HG03103 (cell line): ENCODE measurements at regions not wholly inside any gene's neighbourhood (a gene's known extent, or its start where the extent isn't known, plus 50 kb on each side); places are given as distances from the start of the nearest gene placed in this dataset.
A peak's percentile ranks its signal among the peaks of the same experiment; 100 is the strongest.

Experiments used
- ATAC-seq: cut with Tn5 transposase; IDR thresholded peaks from one replicate; pipeline ENCODE4 v1.9.1; 2021; ENCODE audit warnings: low read depth; ENCODE audit not compliant: unreplicated experiment

DNA sequence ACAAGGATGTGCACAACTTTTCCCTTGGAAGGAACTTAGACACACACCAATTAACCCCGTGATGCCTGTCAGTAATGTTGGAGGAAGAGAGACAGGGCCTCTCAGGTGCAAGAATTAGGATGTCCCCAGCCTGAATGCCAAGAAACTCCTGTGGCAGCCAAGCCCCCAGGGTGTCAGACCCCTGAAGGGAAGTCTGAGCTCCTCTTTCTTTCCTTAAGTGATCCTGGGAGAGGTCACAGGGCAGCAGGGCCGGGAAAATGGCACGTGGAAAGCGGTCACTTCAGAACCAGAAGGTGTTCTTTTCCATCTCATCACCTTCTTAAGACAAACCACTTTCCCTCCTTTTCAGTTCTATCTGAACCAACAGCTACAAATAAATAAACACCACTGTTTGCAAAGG, 185.9 kb downstream of the ANAPC1 start:
- ATAC-seq = no peak

GRCh38 chr2:111698743-111699554, 185.0 kb downstream of the ANAPC1 start:
- ATAC-seq = no peak

DNA sequence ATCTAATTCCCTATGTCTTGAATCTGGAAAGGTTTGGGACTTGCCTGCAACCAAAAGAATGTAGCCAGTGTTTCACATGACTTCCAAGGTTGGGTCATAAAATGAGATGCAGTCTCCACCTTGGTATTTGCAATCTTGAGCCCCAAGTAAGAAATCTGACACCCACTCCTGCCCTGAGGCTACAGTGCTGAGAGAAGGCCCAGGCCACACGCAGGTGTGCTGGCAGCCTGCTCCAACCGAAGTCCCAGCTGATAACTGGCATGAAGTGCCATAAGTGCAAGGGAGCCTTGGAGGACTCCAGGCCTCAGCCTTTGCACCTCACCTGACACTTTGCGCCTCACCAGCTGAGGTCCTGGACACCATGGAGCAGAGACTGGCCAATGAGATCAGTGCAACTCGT, 182.7 kb downstream of the ANAPC1 start:
- no peak for ATAC-seq

GRCh38 chr2:111701798-111702118, 182.2 kb downstream of the ANAPC1 start:
- ATAC-seq = no peak

- no peak for ATAC-seq
These were observed 181.7 kb downstream of the ANAPC1 start for GRCh38 chr2:111702119-111702803.

DNA sequence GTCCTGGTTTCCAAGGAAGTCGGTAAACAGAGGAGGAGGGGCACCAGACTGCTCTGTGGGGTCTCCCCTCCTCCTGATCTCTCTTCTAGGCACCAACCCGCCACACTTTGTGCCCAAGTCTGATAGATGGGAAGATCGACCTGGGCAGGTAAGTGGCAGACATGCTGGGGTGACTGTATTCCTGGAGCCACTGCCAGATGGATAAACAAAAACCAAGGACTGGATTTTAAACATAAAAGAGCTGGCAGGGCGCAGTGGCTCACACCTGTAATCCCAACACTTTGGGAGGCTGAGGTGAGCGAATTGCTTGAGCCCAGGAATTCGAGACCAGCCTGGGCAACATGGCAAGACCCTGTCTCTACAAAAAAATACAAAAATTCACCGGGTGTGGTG, 181.2 kb downstream of the ANAPC1 start:
- ATAC-seq = no peak

- no peak for ATAC-seq
These were observed 180.2 kb downstream of the ANAPC1 start for GRCh38 chr2:111703759-111704158.

GRCh38 chr2:111704246-111704645, 179.7 kb downstream of the ANAPC1 start:
- ATAC-seq = no peak

GRCh38 chr2:111705239-111705638, 178.8 kb downstream of the ANAPC1 start:
- no peak for ATAC-seq

- peak; percentile 80 for ATAC-seq
These were observed 178.2 kb downstream of the ANAPC1 start for GRCh38 chr2:111705711-111706336.

- no peak for ATAC-seq
These were observed 177.5 kb downstream of the ANAPC1 start for GRCh38 chr2:111706481-111707001.

DNA sequence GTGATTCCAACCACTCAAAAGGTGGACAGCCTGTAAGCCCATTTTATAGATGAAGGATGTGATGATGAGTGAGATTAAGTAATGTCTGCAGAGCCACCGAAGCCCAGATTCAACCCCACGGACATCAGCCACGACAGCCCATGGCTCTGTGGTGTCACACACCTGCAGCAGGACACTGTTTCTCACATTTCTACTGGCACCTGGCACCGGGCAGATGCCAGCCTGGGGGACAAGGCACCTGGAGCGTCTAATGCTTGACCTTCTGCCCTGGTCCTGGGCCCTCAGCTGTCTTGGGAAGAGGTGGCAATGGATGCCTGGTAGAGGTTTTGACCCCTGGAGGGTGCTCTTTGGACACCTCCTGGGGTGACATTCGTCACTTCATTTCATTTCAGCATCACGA, 176.3 kb downstream of the ANAPC1 start:
- no peak for ATAC-seq

- no peak for ATAC-seq
These were observed 175.4 kb downstream of the ANAPC1 start for GRCh38 chr2:111708476-111709180.

DNA sequence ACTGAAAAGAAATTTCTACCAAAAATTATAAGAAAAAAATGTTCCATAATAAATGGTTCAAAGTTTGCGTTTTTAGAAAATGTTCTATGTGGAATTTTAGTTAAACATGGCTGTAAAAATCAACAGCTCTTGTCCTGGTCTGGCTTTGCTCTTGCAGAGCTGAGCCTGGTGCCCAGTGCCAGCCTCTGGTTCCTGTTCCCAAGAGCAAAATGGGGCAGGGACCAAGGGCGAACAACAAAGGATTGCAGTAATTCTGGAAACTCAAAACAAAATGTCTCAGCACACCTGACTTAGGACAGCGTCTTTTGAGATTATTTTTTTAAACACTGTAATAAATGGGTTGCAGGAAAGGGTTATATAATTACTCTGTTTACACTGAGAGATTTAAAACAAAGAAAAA, 174.7 kb downstream of the ANAPC1 start:
- no peak for ATAC-seq

DNA sequence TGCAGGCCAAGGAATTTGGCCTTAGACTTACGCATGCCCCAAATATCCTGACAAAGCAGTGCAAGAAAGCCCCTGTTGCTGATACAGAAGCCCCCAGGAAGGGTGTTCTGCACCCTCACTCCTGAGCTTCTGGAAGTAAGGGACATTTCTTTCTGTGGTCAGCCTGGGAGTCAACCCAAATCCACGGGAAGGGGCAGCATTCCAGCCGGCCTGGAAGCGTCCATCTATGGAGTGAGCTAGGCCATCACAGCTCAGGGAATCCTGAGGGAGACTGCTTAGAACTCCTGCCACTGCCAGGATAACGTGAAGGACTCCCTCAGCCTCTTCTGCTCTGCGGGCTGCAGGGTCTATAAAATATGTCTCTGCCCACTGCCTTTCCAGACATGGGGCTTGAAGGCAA, 173.9 kb downstream of the ANAPC1 start:
- ATAC-seq = no peak

DNA sequence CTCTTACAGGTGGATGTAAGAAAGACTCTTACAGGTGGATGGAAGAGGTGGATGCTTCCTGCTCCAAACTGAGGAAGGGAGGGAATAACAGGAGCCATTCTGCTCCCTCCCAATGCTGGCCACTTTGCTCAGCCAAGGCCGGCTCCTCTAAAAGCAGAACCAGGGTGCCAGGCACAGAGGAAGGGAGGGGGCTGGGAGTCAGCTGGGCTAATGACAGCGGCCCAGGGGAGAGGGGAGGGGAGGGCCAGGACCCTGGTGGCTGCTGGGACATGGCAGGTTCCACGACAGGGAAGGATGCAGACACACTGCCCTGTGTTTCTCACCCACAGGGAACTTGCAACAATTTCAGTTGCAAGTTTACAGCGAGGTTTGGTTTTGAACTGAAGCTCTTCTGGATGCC, 173.4 kb downstream of the ANAPC1 start:
- no peak for ATAC-seq

DNA sequence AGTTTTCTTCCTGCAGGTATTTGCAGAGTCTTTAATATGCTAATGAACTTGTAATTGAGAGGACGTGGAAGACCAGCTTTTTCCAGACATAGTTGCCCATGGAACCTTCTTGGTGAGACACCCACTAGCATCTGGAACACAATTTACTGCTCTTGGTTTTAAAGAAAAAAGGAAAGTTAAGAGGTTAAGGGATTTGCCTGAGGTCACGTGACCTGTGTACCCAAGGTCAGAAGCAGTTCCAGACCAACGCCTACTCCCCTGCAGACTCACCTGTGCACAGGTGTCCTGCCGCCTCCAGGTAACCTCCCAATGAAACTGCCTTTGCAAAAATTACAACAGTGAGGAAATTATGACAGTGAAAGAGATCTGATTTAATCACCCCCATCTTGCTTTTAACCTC, 172.7 kb downstream of the ANAPC1 start:
- ATAC-seq = no peak

DNA sequence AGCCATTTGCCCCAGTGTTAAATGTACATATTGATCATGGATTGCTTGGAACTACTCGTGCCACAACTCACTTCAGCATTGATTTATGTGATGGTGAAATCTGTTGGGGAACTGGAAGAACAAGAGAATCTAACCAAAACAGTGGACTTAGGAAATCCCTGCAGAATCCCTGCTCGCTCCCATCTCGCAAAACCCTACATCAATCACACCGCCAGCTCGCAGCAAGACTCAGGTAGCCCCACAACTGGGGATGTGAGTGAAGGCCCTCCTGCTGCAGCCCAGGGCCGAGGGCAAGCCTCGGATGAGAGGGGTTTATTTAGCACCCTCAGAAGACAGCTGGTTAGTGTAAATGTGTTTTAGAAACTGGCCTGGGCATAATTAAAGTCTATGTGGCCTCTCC, 171.6 kb downstream of the ANAPC1 start:
- ATAC-seq = no peak

DNA sequence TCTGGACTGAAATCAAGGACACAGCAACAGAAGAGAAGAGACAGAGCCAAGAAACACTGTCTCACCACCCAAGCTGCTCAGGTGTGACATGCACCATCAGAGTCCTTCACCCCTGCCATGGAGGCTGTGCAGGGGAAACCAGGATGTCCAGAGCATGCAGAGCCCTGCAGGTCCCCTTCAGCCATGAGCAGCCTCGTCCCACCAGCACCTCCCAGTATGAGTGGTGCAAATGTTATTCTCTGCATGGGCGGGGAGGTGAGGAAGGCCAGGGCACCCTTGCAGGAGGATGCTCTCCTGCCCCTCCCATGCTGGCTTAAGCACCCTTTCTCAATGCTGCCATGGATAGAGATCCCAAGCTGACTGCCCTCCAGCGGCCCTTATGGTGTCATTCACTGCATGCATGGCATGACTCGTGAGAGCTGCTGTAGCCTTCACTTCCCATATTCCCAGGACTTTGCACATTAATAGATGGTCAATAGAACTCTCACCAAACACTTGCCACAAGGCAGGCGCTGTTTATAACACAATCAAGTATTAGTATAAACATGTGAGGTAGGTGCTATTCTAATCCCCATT, 171.0 kb downstream of the ANAPC1 start:
- ATAC-seq = no peak

- ATAC-seq = no peak
These were observed 167.7 kb downstream of the ANAPC1 start for GRCh38 chr2:111715987-111716904.
